ENCODE measurements at regions not wholly inside any gene's neighbourhood (a gene's known extent, or its start where the extent isn't known, plus 50 kb on each side); places are given as distances from the start of the nearest gene placed in this dataset.
"Not testable (repeated sequence)": the region's sequence is repeated elsewhere in the genome, so short reads cannot be mapped to it uniquely, and the experiment has no call there.

- ATAC-seq (ENCODE audit: poor library complexity) (no peak), DNase-seq (no peak)
- intact Hi-C loops (cut with DNase I) = no loop called here
Observed at GRCh38 chr16:75948441-75948840, 222.2 kb upstream of the CPHXL start.

GRCh38 chr16:75948886-75949285 is 222.6 kb upstream of the CPHXL start:
- DNase-seq (no peak), ATAC-seq (ENCODE audit: poor library complexity) (no peak)
- intact Hi-C loops (cut with DNase I) = no loop called here

GRCh38 chr16:75952124-75952523 is 225.8 kb upstream of the CPHXL start:
- ATAC-seq (ENCODE audit: poor library complexity) = no peak
- no peak for DNase-seq

GRCh38 chr16:75957870-75958269 is 231.6 kb upstream of the CPHXL start:
- intact Hi-C loops (cut with DNase I) = no loop called here
- DNase-seq (no peak), ATAC-seq (ENCODE audit: poor library complexity) (no peak)

More at GRCh38 chr16:75952124-75952523, 225.8 kb upstream of the CPHXL start:
- intact Hi-C loops (cut with DNase I) = no loop called here

- intact Hi-C loops (cut with DNase I) = no loop called here
- ATAC-seq (ENCODE audit: poor library complexity) = no peak
- DNase-seq = no peak
Observed at GRCh38 chr16:75965504-75966374, 239.4 kb upstream of the CPHXL start.

GRCh38 chr16:75969120-75969519 is 242.8 kb upstream of the CPHXL start:
- intact Hi-C loops (cut with DNase I); DNase-seq: not testable (repeated sequence)

GRCh38 chr16:75971334-75971733 is 245.0 kb upstream of the CPHXL start:
- intact Hi-C loops (cut with DNase I) = no loop called here
- no peak for ATAC-seq (ENCODE audit: poor library complexity)

More at GRCh38 chr16:75969120-75969519, 242.8 kb upstream of the CPHXL start:
- ATAC-seq (ENCODE audit: poor library complexity) = not testable (repeated sequence)

GRCh38 chr16:75983296-75983695 is 257.0 kb upstream of the CPHXL start:
- ATAC-seq (ENCODE audit: poor library complexity) (no peak), DNase-seq (no peak)
- intact Hi-C loops (cut with DNase I) = no loop called here

More at GRCh38 chr16:75971334-75971733, 245.0 kb upstream of the CPHXL start:
- no peak for DNase-seq

- ATAC-seq (ENCODE audit: poor library complexity) (no peak), DNase-seq (no peak)
- intact Hi-C loops (cut with DNase I) = no loop called here
Observed at GRCh38 chr16:75983741-75984381, 257.6 kb upstream of the CPHXL start.

GRCh38 chr16:75987323-75987722 is 261.0 kb upstream of the CPHXL start:
- intact Hi-C loops (cut with DNase I) = no loop called here
- no peak for ATAC-seq (ENCODE audit: poor library complexity)
- no peak for DNase-seq

GRCh38 chr16:75996491-75996890 is 270.2 kb upstream of the CPHXL start:
- DNase-seq (no peak), ATAC-seq (ENCODE audit: poor library complexity) (no peak)
- intact Hi-C loops (cut with DNase I) = no loop called here

- intact Hi-C loops (cut with DNase I) = no loop called here
- no peak for ATAC-seq (ENCODE audit: poor library complexity)
- DNase-seq = no peak
Observed at GRCh38 chr16:75997606-75998005, 271.3 kb upstream of the CPHXL start.

GRCh38 chr16:76007645-76008044 is 269.6 kb upstream of the CNTNAP4 start:
- DNase-seq (no peak), ATAC-seq (ENCODE audit: poor library complexity) (no peak)
- intact Hi-C loops (cut with DNase I) = no loop called here

GRCh38 chr16:76023835-76024234 is 253.4 kb upstream of the CNTNAP4 start:
- intact Hi-C loops (cut with DNase I) = no loop called here
- DNase-seq = no peak
- ATAC-seq (ENCODE audit: poor library complexity) = no peak

GRCh38 chr16:76035689-76036088 is 241.5 kb upstream of the CNTNAP4 start:
- intact Hi-C loops (cut with DNase I) = no loop called here
- ATAC-seq (ENCODE audit: poor library complexity) (no peak), DNase-seq (no peak)

GRCh38 chr16:76038097-76038496 is 239.1 kb upstream of the CNTNAP4 start:
- DNase-seq = no peak
- intact Hi-C loops (cut with DNase I) = no loop called here
- no peak for ATAC-seq (ENCODE audit: poor library complexity)

GRCh38 chr16:76052725-76053124 is 224.5 kb upstream of the CNTNAP4 start:
- intact Hi-C loops (cut with DNase I) = no loop called here
- DNase-seq = no peak
- ATAC-seq (ENCODE audit: poor library complexity) = no peak

- intact Hi-C loops (cut with DNase I) = no loop called here
- DNase-seq (no peak), ATAC-seq (ENCODE audit: poor library complexity) (no peak)
Observed at GRCh38 chr16:76059186-76059585, 218.0 kb upstream of the CNTNAP4 start.

- intact Hi-C loops (cut with DNase I) = no loop called here
- ATAC-seq (ENCODE audit: poor library complexity) (no peak), DNase-seq (no peak)
Observed at GRCh38 chr16:76059701-76060100, 217.5 kb upstream of the CNTNAP4 start.

- intact Hi-C loops (cut with DNase I) = no loop called here
- no peak for DNase-seq
- no peak for ATAC-seq (ENCODE audit: poor library complexity)
Observed at GRCh38 chr16:76071690-76072089, 205.5 kb upstream of the CNTNAP4 start.

Measured in Right ventricle myocardium superior (tissue), 1 donor.